ENCODE measurements at regions not wholly inside any gene's neighbourhood (a gene's known extent, or its start where the extent isn't known, plus 50 kb on each side); places are given as distances from the start of the nearest gene placed in this dataset.

DNA sequence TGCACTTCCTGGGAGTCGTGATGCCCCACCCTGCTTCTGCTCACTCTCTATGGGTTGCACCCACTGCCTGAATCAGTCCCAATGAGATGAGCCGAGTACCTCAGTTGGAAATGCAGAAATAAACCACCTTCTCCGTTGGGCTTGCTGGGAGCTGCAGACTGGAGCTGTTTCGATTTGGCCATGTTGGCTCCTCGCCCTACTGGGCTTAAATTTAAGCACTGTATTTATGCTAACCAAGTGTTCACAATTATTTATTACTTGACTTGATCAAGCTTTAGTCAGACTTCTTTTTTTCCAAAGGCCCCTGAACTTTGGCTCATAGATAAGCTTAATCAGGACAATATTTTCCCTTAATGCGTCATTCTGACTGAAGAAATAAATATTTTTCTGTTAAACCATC lies 1072.4 kb upstream of the CDH9 start (continued):
- TF ChIP-seq, protein P1, sequence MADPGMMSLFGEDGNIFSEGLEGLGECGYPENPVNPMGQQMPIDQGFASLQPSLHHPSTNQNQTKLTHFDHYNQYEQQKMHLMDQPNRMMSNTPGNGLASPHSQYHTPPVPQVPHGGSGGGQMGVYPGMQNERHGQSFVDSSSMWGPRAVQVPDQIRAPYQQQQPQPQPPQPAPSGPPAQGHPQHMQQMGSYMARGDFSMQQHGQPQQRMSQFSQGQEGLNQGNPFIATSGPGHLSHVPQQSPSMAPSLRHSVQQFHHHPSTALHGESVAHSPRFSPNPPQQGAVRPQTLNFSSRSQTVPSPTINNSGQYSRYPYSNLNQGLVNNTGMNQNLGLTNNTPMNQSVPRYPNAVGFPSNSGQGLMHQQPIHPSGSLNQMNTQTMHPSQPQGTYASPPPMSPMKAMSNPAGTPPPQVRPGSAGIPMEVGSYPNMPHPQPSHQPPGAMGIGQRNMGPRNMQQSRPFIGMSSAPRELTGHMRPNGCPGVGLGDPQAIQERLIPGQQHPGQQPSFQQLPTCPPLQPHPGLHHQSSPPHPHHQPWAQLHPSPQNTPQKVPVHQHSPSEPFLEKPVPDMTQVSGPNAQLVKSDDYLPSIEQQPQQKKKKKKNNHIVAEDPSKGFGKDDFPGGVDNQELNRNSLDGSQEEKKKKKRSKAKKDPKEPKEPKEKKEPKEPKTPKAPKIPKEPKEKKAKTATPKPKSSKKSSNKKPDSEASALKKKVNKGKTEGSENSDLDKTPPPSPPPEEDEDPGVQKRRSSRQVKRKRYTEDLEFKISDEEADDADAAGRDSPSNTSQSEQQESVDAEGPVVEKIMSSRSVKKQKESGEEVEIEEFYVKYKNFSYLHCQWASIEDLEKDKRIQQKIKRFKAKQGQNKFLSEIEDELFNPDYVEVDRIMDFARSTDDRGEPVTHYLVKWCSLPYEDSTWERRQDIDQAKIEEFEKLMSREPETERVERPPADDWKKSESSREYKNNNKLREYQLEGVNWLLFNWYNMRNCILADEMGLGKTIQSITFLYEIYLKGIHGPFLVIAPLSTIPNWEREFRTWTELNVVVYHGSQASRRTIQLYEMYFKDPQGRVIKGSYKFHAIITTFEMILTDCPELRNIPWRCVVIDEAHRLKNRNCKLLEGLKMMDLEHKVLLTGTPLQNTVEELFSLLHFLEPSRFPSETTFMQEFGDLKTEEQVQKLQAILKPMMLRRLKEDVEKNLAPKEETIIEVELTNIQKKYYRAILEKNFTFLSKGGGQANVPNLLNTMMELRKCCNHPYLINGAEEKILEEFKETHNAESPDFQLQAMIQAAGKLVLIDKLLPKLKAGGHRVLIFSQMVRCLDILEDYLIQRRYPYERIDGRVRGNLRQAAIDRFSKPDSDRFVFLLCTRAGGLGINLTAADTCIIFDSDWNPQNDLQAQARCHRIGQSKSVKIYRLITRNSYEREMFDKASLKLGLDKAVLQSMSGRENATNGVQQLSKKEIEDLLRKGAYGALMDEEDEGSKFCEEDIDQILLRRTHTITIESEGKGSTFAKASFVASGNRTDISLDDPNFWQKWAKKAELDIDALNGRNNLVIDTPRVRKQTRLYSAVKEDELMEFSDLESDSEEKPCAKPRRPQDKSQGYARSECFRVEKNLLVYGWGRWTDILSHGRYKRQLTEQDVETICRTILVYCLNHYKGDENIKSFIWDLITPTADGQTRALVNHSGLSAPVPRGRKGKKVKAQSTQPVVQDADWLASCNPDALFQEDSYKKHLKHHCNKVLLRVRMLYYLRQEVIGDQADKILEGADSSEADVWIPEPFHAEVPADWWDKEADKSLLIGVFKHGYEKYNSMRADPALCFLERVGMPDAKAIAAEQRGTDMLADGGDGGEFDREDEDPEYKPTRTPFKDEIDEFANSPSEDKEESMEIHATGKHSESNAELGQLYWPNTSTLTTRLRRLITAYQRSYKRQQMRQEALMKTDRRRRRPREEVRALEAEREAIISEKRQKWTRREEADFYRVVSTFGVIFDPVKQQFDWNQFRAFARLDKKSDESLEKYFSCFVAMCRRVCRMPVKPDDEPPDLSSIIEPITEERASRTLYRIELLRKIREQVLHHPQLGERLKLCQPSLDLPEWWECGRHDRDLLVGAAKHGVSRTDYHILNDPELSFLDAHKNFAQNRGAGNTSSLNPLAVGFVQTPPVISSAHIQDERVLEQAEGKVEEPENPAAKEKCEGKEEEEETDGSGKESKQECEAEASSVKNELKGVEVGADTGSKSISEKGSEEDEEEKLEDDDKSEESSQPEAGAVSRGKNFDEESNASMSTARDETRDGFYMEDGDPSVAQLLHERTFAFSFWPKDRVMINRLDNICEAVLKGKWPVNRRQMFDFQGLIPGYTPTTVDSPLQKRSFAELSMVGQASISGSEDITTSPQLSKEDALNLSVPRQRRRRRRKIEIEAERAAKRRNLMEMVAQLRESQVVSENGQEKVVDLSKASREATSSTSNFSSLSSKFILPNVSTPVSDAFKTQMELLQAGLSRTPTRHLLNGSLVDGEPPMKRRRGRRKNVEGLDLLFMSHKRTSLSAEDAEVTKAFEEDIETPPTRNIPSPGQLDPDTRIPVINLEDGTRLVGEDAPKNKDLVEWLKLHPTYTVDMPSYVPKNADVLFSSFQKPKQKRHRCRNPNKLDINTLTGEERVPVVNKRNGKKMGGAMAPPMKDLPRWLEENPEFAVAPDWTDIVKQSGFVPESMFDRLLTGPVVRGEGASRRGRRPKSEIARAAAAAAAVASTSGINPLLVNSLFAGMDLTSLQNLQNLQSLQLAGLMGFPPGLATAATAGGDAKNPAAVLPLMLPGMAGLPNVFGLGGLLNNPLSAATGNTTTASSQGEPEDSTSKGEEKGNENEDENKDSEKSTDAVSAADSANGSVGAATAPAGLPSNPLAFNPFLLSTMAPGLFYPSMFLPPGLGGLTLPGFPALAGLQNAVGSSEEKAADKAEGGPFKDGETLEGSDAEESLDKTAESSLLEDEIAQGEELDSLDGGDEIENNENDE (IDR thresholded peaks at IDR 0.05; ENCODE audit: insufficient replicate concordance, low read length) = no peak
- TF ChIP-seq JUN (IDR thresholded peaks at IDR 0.05; ENCODE audit: low read depth, low read length) = no peak
- no peak for TF ChIP-seq TAF7 (optimal IDR thresholded peaks at IDR 0.05; ENCODE audit: borderline replicate concordance, low read depth, low read length)
- no peak for TF ChIP-seq BACH1 (IDR thresholded peaks at IDR 0.05; ENCODE audit: low read length)
- no peak for TF ChIP-seq CBX8 (IDR thresholded peaks at IDR 0.05; ENCODE audit: borderline replicate concordance, low read depth, low read length)
- no peak for TF ChIP-seq RBBP5 (IDR thresholded peaks at IDR 0.05; ENCODE audit: borderline replicate concordance, low read depth, low read length)
- TF ChIP-seq CREB1 (IDR thresholded peaks at IDR 0.05) = no peak
- no peak for TF ChIP-seq GABPA (IDR thresholded peaks at IDR 0.05; ENCODE audit: borderline replicate concordance, insufficient read depth, low read length)
- TF ChIP-seq YY1 (IDR thresholded peaks at IDR 0.05; ENCODE audit: low read depth, low read length) = no peak
- TF ChIP-seq CTCF (IDR thresholded peaks at IDR 0.05; ENCODE audit: control extremely low read depth in 1 of 3, insufficient read depth in 1 of 3, low read depth in 1 of 3, low read length in 3 of 3) = no peak

Data from H1 (cell line).